Kidney epithelial cell (primary cell): ENCODE measurements at regions not wholly inside any gene's neighbourhood (a gene's known extent, or its start where the extent isn't known, plus 50 kb on each side); places are given as distances from the start of the nearest gene placed in this dataset.

Experiments used
- DNase-seq: peaks from one replicate; pipeline ENCODE4 v3.0.0-alpha.2; 2010; ENCODE audit warnings: low read depth
- H3K27me3 ChIP-seq: 2 replicates; pipeline ENCODE4 v1.6.0; 2011; ENCODE audit warnings: low read length; ENCODE audit not compliant: control insufficient read depth, insufficient read depth
- H3K36me3 ChIP-seq: 2 replicates; pipeline ENCODE4 v1.5.1; 2011; ENCODE audit warnings: low read length; ENCODE audit not compliant: control insufficient read depth, insufficient read depth
- H3K4me3 ChIP-seq: 2 replicates; pipeline ENCODE4 v1.5.1; 2011; ENCODE audit warnings: low read depth, mild to moderate bottlenecking, control low read depth, low read length
- TF ChIP-seq, protein P1 (sequence below): IDR thresholded peaks from 2 replicates; pipeline ENCODE4 v1.5.1; 2011; ENCODE audit warnings: mild to moderate bottlenecking, moderate library complexity, low read length, control low read depth, inconsistent platforms; ENCODE audit not compliant: insufficient read depth, poor library complexity, severe bottlenecking

DNA sequence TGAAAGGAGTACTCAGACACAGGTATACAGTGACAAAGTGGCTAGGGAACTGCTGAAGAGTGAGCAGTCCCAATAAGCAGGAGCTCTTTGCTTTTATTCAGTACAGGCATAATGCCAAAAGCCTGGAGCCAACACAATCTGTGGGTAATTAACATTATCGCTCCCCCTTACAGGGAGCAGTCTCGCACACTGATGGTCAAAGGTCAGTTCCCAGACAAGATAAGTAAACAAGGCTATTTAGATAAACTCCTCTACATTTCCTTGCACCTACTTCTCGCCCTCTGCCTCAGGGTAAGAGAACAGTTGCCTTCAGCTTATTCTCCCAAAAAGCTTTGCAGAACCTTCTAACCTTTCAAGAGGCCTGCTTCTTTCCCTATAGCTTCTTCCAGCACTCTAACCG, 73.9 kb upstream of the TAF9B start:
- no peaks in the 10 kb centered on the region for H3K36me3 ChIP-seq
- H3K27me3 ChIP-seq, result no peaks in the 10 kb centered on the region
- TF ChIP-seq, protein P1, sequence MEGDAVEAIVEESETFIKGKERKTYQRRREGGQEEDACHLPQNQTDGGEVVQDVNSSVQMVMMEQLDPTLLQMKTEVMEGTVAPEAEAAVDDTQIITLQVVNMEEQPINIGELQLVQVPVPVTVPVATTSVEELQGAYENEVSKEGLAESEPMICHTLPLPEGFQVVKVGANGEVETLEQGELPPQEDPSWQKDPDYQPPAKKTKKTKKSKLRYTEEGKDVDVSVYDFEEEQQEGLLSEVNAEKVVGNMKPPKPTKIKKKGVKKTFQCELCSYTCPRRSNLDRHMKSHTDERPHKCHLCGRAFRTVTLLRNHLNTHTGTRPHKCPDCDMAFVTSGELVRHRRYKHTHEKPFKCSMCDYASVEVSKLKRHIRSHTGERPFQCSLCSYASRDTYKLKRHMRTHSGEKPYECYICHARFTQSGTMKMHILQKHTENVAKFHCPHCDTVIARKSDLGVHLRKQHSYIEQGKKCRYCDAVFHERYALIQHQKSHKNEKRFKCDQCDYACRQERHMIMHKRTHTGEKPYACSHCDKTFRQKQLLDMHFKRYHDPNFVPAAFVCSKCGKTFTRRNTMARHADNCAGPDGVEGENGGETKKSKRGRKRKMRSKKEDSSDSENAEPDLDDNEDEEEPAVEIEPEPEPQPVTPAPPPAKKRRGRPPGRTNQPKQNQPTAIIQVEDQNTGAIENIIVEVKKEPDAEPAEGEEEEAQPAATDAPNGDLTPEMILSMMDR, result no peak
- H3K4me3 ChIP-seq, result no peak overlapping the region
- no peak for DNase-seq

GRCh38 chrX:78199851-78200250, 60.4 kb upstream of the TAF9B start:
- no peaks in the 10 kb centered on the region for H3K36me3 ChIP-seq
- H3K27me3 ChIP-seq, result no peaks in the 10 kb centered on the region
- no peak for DNase-seq
- no peak overlapping the region for H3K4me3 ChIP-seq
- TF ChIP-seq, protein P1, result peak; percentile 28
